GM12878 (cell line): ENCODE measurements at regions not wholly inside any gene's neighbourhood (a gene's known extent, or its start where the extent isn't known, plus 50 kb on each side); places are given as distances from the start of the nearest gene placed in this dataset.

Experiments
- ATAC-seq: fragments of 200-7000 bp; cut with Tn5 transposase; 3 replicates; pipeline ENCODE4 v1.9.1; 2020; ENCODE audit warnings: mild to moderate bottlenecking, moderate library complexity
- BruUV-seq: library from RNA; stranded (reverse); fragments of 400-500 nt; replicated peaks from 2 replicates; lab custom pipeline; 2021; lab: Mats Ljungman, UMichigan
- CTCF ChIA-PET: fragments of 300-600 bp; sonication (Branson Sonifier 250); formaldehyde crosslinking; extraction: SDS; loops from one replicate; lab custom pipeline; 2021; ENCODE audit warnings: inconsistent platforms; lab: Yijun Ruan, JAX
- POLR2A ChIA-PET: fragments of 350-600 bp; formaldehyde crosslinking; extraction: SDS; loops from one replicate; lab custom pipeline; 2021; ENCODE audit warnings: inconsistent platforms; lab: Charles Lee
- RAD21 ChIA-PET: fragments of 300-600 bp; sonication (Branson Sonifier 250); formaldehyde crosslinking; loops from one replicate; lab custom pipeline; 2023; ENCODE audit warnings: antibody characterized with exemption; ENCODE audit not compliant: unreplicated experiment; lab: Charles Lee
- SMC1A ChIA-PET: fragments of 300-600 bp; sonication (Branson Sonifier 250); formaldehyde crosslinking; loops from one replicate; lab custom pipeline; 2023; ENCODE audit not compliant: unreplicated experiment, uncharacterized antibody; lab: Charles Lee
- DNase-seq: peaks from one replicate; pipeline ENCODE4 v3.0.0-alpha.2; 2011; ENCODE audit warnings: low read depth, low spot score
- FAIRE-seq: peaks from 3 replicates; lab custom pipeline; 2011; peaks lifted over from hg19 to GRCh38; lab: Jason Lieb, UNC
- H2AFZ ChIP-seq: 2 replicates; pipeline ENCODE4 v1.6.0; 2011; ENCODE audit warnings: low read depth, low read length, control low read depth; ENCODE audit not compliant: control insufficient read depth
- H3K27ac ChIP-seq: 2 replicates; pipeline ENCODE4 v1.5.1; 2011; ENCODE audit warnings: control low read depth; ENCODE audit not compliant: control insufficient read depth, insufficient read depth
- H3K27me3 ChIP-seq, 2 experiments: replicated peaks in 1 of 2; 2 replicates each; pipeline versions ENCODE4 v1.6.0 to v1.6.1; 2011; ENCODE audit warnings: low read length in 1 of 2; ENCODE audit not compliant: control insufficient read depth in 2 of 2, insufficient read depth in 2 of 2
- H3K36me3 ChIP-seq, 2 experiments: 2 replicates each; pipeline ENCODE4 v1.5.1; 2011; ENCODE audit warnings: low read length in 1 of 2; ENCODE audit not compliant: control insufficient read depth in 2 of 2, insufficient read depth in 2 of 2
- H3K4me1 ChIP-seq: 2 replicates; pipeline ENCODE4 v1.6.1; 2011; ENCODE audit warnings: mild to moderate bottlenecking, low read length, moderate library complexity, mixed read lengths; ENCODE audit not compliant: control insufficient read depth, insufficient read depth
- H3K4me2 ChIP-seq: 2 replicates; pipeline ENCODE4 v1.6.0; 2011; ENCODE audit warnings: control low read depth; ENCODE audit not compliant: control insufficient read depth, insufficient read depth
- H3K4me3 ChIP-seq: fragments of 200-600 bp; sonication (generic); 2 replicates; pipeline ENCODE4 v1.5.1; 2016
- H3K79me2 ChIP-seq: 2 replicates; pipeline ENCODE4 v1.6.0; 2011; ENCODE audit warnings: low read length; ENCODE audit not compliant: control insufficient read depth, insufficient read depth
- H3K9ac ChIP-seq: 2 replicates; pipeline ENCODE4 v1.8.0; 2011; ENCODE audit warnings: low read length, control low read depth, mixed read lengths; ENCODE audit not compliant: control insufficient read depth, insufficient read depth
- H3K9me3 ChIP-seq: replicated peaks from 3 replicates; pipeline ENCODE4 v1.5.1; 2011; ENCODE audit warnings: mild to moderate bottlenecking, low read length; ENCODE audit not compliant: control insufficient read depth, insufficient read depth
- H4K20me1 ChIP-seq: 2 replicates; pipeline ENCODE4 v1.6.0; 2011; ENCODE audit not compliant: control insufficient read depth, insufficient read depth
- CBFB ChIP-seq: IDR thresholded peaks from 2 replicates; pipeline ENCODE4 v1.6.1; 2016; ENCODE audit warnings: antibody characterized with exemption, low read depth
- CBX3 ChIP-seq: fragments of 200-600 bp; sonication (generic); IDR thresholded peaks from 2 replicates; pipeline ENCODE4 v1.6.1; 2016; ENCODE audit warnings: low read depth, borderline replicate concordance
- GABPA ChIP-seq: IDR thresholded peaks from 2 replicates; pipeline ENCODE4 v1.6.1; 2014; ENCODE audit warnings: antibody characterized with exemption, low read depth, mild to moderate bottlenecking, inconsistent platforms
- MTA3 ChIP-seq: IDR thresholded peaks from 2 replicates; pipeline ENCODE4 v1.6.1; 2012; ENCODE audit warnings: low read length, inconsistent platforms, borderline replicate concordance
- MXI1 ChIP-seq: fragments of 150-350 bp; IDR thresholded peaks from 2 replicates; pipeline ENCODE4 v1.6.1; 2011; ENCODE audit warnings: low read depth, mild to moderate bottlenecking, inconsistent platforms, low read length, improper control_type of control experiment
- PAX5 ChIP-seq: IDR thresholded peaks from 2 replicates; pipeline ENCODE4 v1.6.1; 2011; ENCODE audit warnings: low read depth, low read length, borderline replicate concordance
- POLR2A ChIP-seq: IDR thresholded peaks from 2 replicates; pipeline ENCODE4 v1.6.1; 2011; ENCODE audit warnings: low read depth, mild to moderate bottlenecking, low read length
- SIN3A ChIP-seq: IDR thresholded peaks from 2 replicates; pipeline ENCODE4 v1.6.1; 2012; ENCODE audit warnings: low read depth, low read length, improper control_type of control experiment
- TCF3 ChIP-seq: IDR thresholded peaks from 2 replicates; pipeline ENCODE4 v1.6.1; 2012; ENCODE audit warnings: low read depth, mild to moderate bottlenecking, low read length, borderline replicate concordance; ENCODE audit not compliant: insufficient read depth
- ZNF24 ChIP-seq: fragments of 450-650 bp; IDR thresholded peaks from 2 replicates; pipeline ENCODE4 v1.6.1; 2017; ENCODE audit warnings: antibody characterized with exemption, mild to moderate bottlenecking
- WGBS: methylation state at CpG from one replicate; pipeline ENCODE4 v1.1.6; 2016; ENCODE audit warnings: low lambda C conversion rate; ENCODE audit not compliant: insufficient replicate concordance, insufficient coverage; ENCODE audit errors: missing lambda C conversion rate; 5-methylcytosine and 5-hydroxymethylcytosine counted together
- in situ Hi-C: fragments of 300-500 bp; cut with MboI; formaldehyde crosslinking; loops from 9 replicates; pipeline ENCODE4 v1.14.3; 2018; ENCODE audit warnings: mixed read lengths
- intact Hi-C: fragments of 100-400 bp; cut with micrococcal nuclease; formaldehyde crosslinking; loops from one replicate; pipeline ENCODE4 v1.14.2; 2022; ENCODE audit not compliant: unreplicated experiment
- TF ChIP-seq, protein P1 (sequence below): fragments of 450-650 bp; formaldehyde crosslinking; IDR thresholded peaks from 2 replicates; pipeline ENCODE4 v1.4.0; 2022; ENCODE audit warnings: mild to moderate bottlenecking, moderate library complexity
- TF ChIP-seq, protein P2 (sequence below): IDR thresholded peaks from 2 replicates; pipeline ENCODE4 v1.6.1; 2011; ENCODE audit warnings: borderline replicate concordance, low read depth, mild to moderate bottlenecking, moderate library complexity, mixed read lengths, low read length; ENCODE audit not compliant: insufficient read depth; ENCODE audit errors: extremely low read length
- TF ChIP-seq, protein P3 (sequence below): fragments of 450-650 bp; conservative IDR thresholded peaks from 2 replicates; pipeline ENCODE4 v1.6.1; 2017; ENCODE audit warnings: mild to moderate bottlenecking, moderate library complexity
- TF ChIP-seq, protein P4 (sequence below): fragments of 150-350 bp; IDR thresholded peaks from 2 replicates; pipeline ENCODE4 v1.6.1; 2014; ENCODE audit warnings: mild to moderate bottlenecking, low read depth, low read length
- TF ChIP-seq, protein P5 (sequence below): IDR thresholded peaks from 2 replicates; pipeline ENCODE4 v1.6.1; 2011; ENCODE audit warnings: borderline replicate concordance, low read depth, mild to moderate bottlenecking, moderate library complexity, low read length; ENCODE audit not compliant: insufficient read depth, poor library complexity, severe bottlenecking

DNA sequence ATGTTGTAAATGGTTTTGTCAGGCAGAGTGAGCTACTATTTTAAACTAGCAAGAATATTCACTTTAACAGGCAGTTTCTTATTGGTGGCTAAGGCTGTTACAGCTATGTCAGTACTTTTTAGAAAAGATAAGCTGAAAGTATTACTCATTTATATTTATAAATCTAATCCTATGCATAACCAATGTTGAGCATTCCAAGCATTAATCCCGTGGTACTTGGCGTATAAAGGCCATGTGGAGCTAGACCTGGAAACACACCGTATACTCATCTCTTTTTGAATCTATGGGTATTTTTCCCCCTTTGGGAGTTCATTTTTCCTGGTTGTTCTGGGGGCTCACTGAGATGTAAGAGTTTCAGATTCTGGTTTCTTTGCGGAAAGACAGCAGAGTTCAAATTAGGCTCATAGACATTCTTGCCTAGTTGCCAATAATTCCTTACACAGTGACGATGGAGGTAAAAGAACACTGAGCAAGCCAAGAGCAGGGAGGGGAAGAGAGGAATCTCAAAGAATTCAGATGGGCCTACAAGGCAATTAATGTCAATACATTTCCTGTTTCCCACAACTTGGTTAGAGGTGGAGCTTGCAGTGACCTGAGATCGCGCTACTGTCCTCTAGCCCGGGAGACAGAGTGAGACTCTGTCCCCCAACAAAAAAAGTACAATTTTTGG, 211.5 kb downstream of the SOX4 start:
- POLR2A ChIA-PET, result interaction anchor here (0.5 to 0.6 kb wide), 2 partner anchors 46 to 1192 kb away, joined by 3 to 10 read pairs; no protein-coding TSS in a partner anchor
- Histone ChIP-seq H3K27ac (no peak overlapping the region), H3K4me3 (no peak overlapping the region), H3K4me1 (no peaks in the 10 kb centered on the region), H3K36me3 (no peaks in the 10 kb centered on the region), H3K4me2 (no peak overlapping the region), H3K9me3 (no peaks in the 10 kb centered on the region), H3K79me2 (no peaks in the 10 kb centered on the region), H3K27me3 (no peaks in the 10 kb centered on the region), H2AFZ (no peak overlapping the region), H4K20me1 (no peaks in the 10 kb centered on the region), H3K9ac (no peak overlapping the region)
- DNase-seq, result no peak
- RAD21 ChIA-PET, result no interaction called here
- CTCF ChIA-PET, result no interaction called here
- intact Hi-C loops, result no loop called here
- WGBS, result 64% methylated on average over 8 of the region's 8 CpGs
- BruUV-seq, result no TSS peak
- SMC1A ChIA-PET, result interaction anchor here (0.8 to 1.4 kb wide), 2 partner anchors 9 to 18 kb away, joined by 4 read pairs; no protein-coding TSS in a partner anchor
- no peak for ATAC-seq
- FAIRE-seq, result no peak
- in situ Hi-C loops, result no loop called here
- TF ChIP-seq, protein P1, sequence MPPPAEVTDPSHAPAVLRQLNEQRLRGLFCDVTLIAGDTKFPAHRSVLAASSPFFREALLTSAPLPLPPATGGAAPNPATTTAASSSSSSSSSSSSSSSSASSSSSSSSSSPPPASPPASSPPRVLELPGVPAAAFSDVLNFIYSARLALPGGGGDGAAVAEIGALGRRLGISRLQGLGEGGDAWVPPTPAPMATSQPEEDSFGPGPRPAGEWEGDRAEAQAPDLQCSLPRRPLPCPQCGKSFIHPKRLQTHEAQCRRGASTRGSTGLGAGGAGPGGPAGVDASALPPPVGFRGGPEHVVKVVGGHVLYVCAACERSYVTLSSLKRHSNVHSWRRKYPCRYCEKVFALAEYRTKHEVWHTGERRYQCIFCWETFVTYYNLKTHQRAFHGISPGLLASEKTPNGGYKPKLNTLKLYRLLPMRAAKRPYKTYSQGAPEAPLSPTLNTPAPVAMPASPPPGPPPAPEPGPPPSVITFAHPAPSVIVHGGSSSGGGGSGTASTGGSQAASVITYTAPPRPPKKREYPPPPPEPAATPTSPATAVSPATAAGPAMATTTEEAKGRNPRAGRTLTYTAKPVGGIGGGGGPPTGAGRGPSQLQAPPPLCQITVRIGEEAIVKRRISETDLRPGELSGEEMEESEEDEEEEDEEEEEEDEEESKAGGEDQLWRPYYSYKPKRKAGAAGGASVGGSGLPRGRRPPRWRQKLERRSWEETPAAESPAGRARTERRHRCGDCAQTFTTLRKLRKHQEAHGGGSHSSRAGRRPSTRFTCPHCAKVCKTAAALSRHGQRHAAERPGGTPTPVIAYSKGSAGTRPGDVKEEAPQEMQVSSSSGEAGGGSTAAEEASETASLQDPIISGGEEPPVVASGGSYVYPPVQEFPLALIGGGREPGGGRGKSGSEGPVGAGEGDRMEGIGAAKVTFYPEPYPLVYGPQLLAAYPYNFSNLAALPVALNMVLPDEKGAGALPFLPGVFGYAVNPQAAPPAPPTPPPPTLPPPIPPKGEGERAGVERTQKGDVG, result no peak
- TF ChIP-seq CBFB (no peak), MXI1 (no peak), GABPA (no peak), TCF3 (no peak), ZNF24 (no peak), PAX5 (no peak), CBX3 (no peak), POLR2A (no peak), SIN3A (no peak), MTA3 (no peak)
- TF ChIP-seq, protein P2, sequence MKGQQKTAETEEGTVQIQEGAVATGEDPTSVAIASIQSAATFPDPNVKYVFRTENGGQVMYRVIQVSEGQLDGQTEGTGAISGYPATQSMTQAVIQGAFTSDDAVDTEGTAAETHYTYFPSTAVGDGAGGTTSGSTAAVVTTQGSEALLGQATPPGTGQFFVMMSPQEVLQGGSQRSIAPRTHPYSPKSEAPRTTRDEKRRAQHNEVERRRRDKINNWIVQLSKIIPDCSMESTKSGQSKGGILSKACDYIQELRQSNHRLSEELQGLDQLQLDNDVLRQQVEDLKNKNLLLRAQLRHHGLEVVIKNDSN, result no peak
- TF ChIP-seq, protein P3, sequence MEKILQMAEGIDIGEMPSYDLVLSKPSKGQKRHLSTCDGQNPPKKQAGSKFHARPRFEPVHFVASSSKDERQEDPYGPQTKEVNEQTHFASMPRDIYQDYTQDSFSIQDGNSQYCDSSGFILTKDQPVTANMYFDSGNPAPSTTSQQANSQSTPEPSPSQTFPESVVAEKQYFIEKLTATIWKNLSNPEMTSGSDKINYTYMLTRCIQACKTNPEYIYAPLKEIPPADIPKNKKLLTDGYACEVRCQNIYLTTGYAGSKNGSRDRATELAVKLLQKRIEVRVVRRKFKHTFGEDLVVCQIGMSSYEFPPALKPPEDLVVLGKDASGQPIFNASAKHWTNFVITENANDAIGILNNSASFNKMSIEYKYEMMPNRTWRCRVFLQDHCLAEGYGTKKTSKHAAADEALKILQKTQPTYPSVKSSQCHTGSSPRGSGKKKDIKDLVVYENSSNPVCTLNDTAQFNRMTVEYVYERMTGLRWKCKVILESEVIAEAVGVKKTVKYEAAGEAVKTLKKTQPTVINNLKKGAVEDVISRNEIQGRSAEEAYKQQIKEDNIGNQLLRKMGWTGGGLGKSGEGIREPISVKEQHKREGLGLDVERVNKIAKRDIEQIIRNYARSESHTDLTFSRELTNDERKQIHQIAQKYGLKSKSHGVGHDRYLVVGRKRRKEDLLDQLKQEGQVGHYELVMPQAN, result no peak
- TF ChIP-seq, protein P4, sequence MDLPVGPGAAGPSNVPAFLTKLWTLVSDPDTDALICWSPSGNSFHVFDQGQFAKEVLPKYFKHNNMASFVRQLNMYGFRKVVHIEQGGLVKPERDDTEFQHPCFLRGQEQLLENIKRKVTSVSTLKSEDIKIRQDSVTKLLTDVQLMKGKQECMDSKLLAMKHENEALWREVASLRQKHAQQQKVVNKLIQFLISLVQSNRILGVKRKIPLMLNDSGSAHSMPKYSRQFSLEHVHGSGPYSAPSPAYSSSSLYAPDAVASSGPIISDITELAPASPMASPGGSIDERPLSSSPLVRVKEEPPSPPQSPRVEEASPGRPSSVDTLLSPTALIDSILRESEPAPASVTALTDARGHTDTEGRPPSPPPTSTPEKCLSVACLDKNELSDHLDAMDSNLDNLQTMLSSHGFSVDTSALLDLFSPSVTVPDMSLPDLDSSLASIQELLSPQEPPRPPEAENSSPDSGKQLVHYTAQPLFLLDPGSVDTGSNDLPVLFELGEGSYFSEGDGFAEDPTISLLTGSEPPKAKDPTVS, result no peak
- TF ChIP-seq, protein P5, sequence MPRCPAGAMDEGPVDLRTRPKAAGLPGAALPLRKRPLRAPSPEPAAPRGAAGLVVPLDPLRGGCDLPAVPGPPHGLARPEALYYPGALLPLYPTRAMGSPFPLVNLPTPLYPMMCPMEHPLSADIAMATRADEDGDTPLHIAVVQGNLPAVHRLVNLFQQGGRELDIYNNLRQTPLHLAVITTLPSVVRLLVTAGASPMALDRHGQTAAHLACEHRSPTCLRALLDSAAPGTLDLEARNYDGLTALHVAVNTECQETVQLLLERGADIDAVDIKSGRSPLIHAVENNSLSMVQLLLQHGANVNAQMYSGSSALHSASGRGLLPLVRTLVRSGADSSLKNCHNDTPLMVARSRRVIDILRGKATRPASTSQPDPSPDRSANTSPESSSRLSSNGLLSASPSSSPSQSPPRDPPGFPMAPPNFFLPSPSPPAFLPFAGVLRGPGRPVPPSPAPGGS, result no peak
